ENCODE measurements at regions not wholly inside any gene's neighbourhood (a gene's known extent, or its start where the extent isn't known, plus 50 kb on each side); places are given as distances from the start of the nearest gene placed in this dataset.

DNA sequence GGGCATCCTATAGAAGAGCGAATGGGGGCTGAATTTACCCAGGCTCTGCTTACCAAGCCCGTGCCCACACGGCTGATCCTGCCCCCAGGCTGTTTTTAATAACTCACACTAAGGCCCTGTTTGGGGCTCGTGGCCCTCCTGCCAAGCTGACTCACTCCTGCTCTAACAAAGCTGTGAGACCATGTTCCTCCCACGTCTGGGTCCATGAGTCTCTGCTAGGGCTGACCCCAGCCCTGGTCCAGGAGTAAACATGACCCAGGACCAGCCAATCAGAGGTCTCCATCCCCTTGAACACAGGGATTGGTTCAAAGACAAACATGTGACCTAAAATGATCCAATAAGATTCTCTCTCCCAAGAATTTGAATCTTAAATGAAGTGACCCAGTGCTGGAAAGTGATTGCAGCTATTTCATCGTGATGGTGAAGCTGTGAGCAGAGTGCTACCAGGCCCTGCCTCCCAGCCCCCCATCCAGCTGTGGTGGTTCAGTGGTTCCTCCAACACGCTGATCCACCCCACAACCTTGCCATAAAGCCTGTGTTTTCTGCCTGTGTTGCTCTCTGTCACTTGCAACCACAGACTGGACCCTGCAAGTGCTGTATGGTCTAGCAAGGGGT lies 57.2 kb downstream of the C16orf82 start:
- Mint-ChIP-seq H3K27ac (no peak overlapping the region), H3K27me3 (peaks cover 0 to 12% (median 0%) of the 10 kb centered on the region in 5 donors), H3K9me3 (peaks cover 2 to 31% (median 16%) of the 10 kb centered on the region in 11 donors), H3K4me3 (no peak overlapping the region), H3K4me1 (no peaks in the 10 kb centered on the region), H3K36me3 (peaks cover 0 to 6% (median 0%) of the 10 kb centered on the region in 5 donors)
- H3K27me3 ChIP-seq (ENCODE audit: control insufficient read depth in 2 of 2, insufficient read depth in 2 of 2, low read length in 2 of 2), result peaks cover 0 to 2% of the 10 kb centered on the region in 2 donors
- ChIA-PET CTCF (no interaction called here), POLR2A (no interaction called here)
- intact Hi-C loops (cut with micrococcal nuclease), result no loop called here
- no peak overlapping the region for H3K4me3 ChIP-seq (ENCODE audit: low read length)
- no peaks in the 10 kb centered on the region for H3K9me3 ChIP-seq (ENCODE audit: control insufficient read depth in 2 of 3, low read length in 3 of 3)
- no peaks in the 10 kb centered on the region for H3K4me1 ChIP-seq (ENCODE audit: control insufficient read depth in 2 of 2, insufficient read depth in 2 of 2, low read length in 2 of 2)
- DNase-seq, result no peak
- H3K27ac ChIP-seq (ENCODE audit: low read depth, low read length), result no peak overlapping the region
- ATAC-seq, result no peak
- no peaks in the 10 kb centered on the region for H3K36me3 ChIP-seq (ENCODE audit: control insufficient read depth in 2 of 3, insufficient read depth in 3 of 3, low read length in 3 of 3)

DNA sequence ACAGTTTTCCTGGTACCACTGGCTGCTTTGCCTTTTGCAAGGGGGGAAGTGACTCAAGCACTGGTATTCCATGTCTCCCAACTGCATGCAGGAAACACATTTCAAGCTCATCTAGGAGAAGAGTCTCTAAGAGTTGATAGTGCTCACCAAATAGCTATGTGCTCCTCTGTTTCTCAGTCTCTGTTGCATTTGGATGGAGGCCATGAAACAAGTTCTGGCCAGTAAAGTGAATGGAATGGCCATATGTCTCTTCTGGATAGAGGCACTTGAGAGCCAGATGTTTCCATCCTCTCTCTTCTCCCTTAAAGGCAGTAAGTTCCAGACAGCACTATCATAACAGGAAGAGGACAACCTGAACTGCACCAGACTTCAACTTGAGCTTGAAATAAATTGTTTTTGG lies 60.6 kb downstream of the C16orf82 start:
- intact Hi-C loops (cut with micrococcal nuclease), result no loop called here
- Mint-ChIP-seq H3K4me1 (no peaks in the 10 kb centered on the region), H3K27ac (no peak overlapping the region), H3K27me3 (peaks cover 0 to 4% (median 0%) of the 10 kb centered on the region in 5 donors), H3K9me3 (peaks cover 5 to 29% (median 17%) of the 10 kb centered on the region in 11 donors), H3K36me3 (peaks cover 0 to 18% (median 0%) of the 10 kb centered on the region in 5 donors), H3K4me3 (no peak overlapping the region)
- ChIA-PET CTCF (no interaction called here), POLR2A (no interaction called here)
- Histone ChIP-seq H3K9me3 (ENCODE audit: control insufficient read depth in 2 of 3, low read length in 3 of 3) (no peaks in the 10 kb centered on the region), H3K27me3 (ENCODE audit: control insufficient read depth in 2 of 2, insufficient read depth in 2 of 2, low read length in 2 of 2) (peaks cover 0 to 2% of the 10 kb centered on the region in 2 donors), H3K4me1 (ENCODE audit: control insufficient read depth in 2 of 2, insufficient read depth in 2 of 2, low read length in 2 of 2) (no peaks in the 10 kb centered on the region), H3K27ac (ENCODE audit: low read depth, low read length) (no peak overlapping the region), H3K36me3 (ENCODE audit: control insufficient read depth in 2 of 3, insufficient read depth in 3 of 3, low read length in 3 of 3) (no peaks in the 10 kb centered on the region), H3K4me3 (ENCODE audit: low read length) (no peak overlapping the region)
- ATAC-seq (no peak), DNase-seq (no peak)

DNA sequence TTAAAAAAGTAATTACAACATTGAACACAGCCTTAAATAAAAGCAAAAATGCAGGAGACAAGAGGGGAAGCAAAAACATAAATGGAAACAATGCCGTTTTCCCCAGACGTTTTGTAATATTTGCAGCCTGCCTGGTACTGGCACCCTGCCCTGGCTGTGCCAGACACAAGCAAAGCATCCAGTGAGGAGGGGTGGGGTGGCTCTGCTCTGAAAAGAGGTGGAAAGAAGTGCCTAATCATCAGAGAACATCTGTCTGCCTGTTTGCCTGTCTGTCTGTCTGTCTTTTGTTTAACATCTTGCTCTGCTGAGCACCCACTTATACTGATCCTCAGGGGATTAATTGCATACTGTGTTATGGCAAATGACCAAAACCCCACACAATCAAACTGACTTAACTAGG lies 62.7 kb downstream of the C16orf82 start:
- no peaks in the 10 kb centered on the region for H3K4me1 Mint-ChIP-seq
- DNase-seq (no peak), ATAC-seq (no peak)
- POLR2A ChIA-PET, result no interaction called here
- CTCF ChIA-PET, result no interaction called here
- Histone ChIP-seq H3K27ac (ENCODE audit: low read depth, low read length) (no peak overlapping the region), H3K4me3 (ENCODE audit: low read length) (no peak overlapping the region), H3K9me3 (ENCODE audit: control insufficient read depth in 2 of 3, low read length in 3 of 3) (no peaks in the 10 kb centered on the region), H3K27me3 (ENCODE audit: control insufficient read depth in 2 of 2, insufficient read depth in 2 of 2, low read length in 2 of 2) (peaks cover 0 to 6% of the 10 kb centered on the region in 2 donors), H3K4me1 (ENCODE audit: control insufficient read depth in 2 of 2, insufficient read depth in 2 of 2, low read length in 2 of 2) (no peaks in the 10 kb centered on the region), H3K36me3 (ENCODE audit: control insufficient read depth in 2 of 3, insufficient read depth in 3 of 3, low read length in 3 of 3) (no peaks in the 10 kb centered on the region)
- no peak overlapping the region for H3K4me3 Mint-ChIP-seq
- peaks cover 0 to 20% (median 0%) of the 10 kb centered on the region in 5 donors for H3K36me3 Mint-ChIP-seq
- H3K27ac Mint-ChIP-seq, result no peak overlapping the region
- intact Hi-C loops (cut with micrococcal nuclease), result no loop called here
- peaks cover 0 to 4% (median 2%) of the 10 kb centered on the region in 5 donors for H3K27me3 Mint-ChIP-seq
- H3K9me3 Mint-ChIP-seq, result peaks cover 5 to 32% (median 16%) of the 10 kb centered on the region in 11 donors

DNA sequence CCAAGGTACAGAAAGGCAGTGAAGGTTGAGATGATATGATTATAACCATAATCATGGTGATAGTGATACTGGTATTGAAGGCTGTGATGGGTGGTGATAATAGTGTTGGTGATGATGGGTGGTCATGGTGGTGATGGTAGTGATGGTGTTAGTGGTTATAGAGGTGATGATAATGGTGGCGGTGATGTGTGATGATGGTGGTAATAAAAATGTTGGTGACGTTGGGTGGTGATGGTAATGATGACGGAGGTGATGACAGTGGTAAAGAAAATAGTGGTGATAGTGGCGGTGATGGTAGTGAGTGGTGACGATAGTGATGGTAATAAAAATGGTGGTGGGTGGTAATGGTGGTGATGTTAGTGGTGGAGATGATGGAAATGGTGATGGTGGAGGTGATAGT lies 65.1 kb upstream of the KDM8 start:
- Histone ChIP-seq H3K36me3 (ENCODE audit: control insufficient read depth in 2 of 3, insufficient read depth in 3 of 3, low read length in 3 of 3) (no peaks in the 10 kb centered on the region), H3K9me3 (ENCODE audit: control insufficient read depth in 2 of 3, low read length in 3 of 3) (no peaks in the 10 kb centered on the region), H3K27ac (ENCODE audit: low read depth, low read length) (no peak overlapping the region), H3K27me3 (ENCODE audit: control insufficient read depth in 2 of 2, insufficient read depth in 2 of 2, low read length in 2 of 2) (peaks cover 0 to 4% of the 10 kb centered on the region in 2 donors), H3K4me3 (ENCODE audit: low read length) (no peak overlapping the region), H3K4me1 (ENCODE audit: control insufficient read depth in 2 of 2, insufficient read depth in 2 of 2, low read length in 2 of 2) (no peaks in the 10 kb centered on the region)
- DNase-seq (no peak), ATAC-seq (peak; percentile 8)
- peaks cover 0 to 10% (median 5%) of the 10 kb centered on the region in 5 donors for H3K27me3 Mint-ChIP-seq
- H3K36me3 Mint-ChIP-seq, result peaks cover 0 to 10% (median 8%) of the 10 kb centered on the region in 5 donors
- peak overlapping the region in 2 of 10 donors; percentile 0 to 10 for H3K4me3 Mint-ChIP-seq
- CTCF ChIA-PET, result no interaction called here
- peaks cover 0 to 10% (median 7%) of the 10 kb centered on the region in 7 donors for H3K4me1 Mint-ChIP-seq
- POLR2A ChIA-PET, result no interaction called here
- peak overlapping the region; percentile 3 to 90 (median 65) for H3K27ac Mint-ChIP-seq
- intact Hi-C loops (cut with micrococcal nuclease), result no loop called here
- peaks cover 0 to 13% (median 6%) of the 10 kb centered on the region in 11 donors for H3K9me3 Mint-ChIP-seq

DNA sequence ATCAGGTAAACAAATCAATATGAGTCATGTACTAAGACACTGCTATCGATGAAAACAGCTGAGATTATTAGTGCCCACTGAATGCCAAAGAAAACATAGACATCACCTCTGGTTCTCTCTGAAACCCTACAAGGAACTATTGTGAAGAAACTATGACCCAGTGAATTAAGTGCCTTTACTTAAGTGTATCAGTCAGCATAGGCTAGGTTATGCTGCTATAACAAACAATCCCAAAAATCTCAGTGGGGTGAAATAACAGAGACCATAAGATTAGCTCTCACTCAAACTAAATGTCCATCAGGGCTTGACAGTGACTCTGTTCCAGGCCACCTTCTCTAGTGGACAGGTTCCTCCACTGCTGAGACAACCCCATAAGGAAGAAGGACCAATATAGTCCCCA lies 57.7 kb upstream of the KDM8 start:
- Histone ChIP-seq H3K27me3 (ENCODE audit: control insufficient read depth in 2 of 2, insufficient read depth in 2 of 2, low read length in 2 of 2) (no peaks in the 10 kb centered on the region), H3K36me3 (ENCODE audit: control insufficient read depth in 2 of 3, insufficient read depth in 3 of 3, low read length in 3 of 3) (no peaks in the 10 kb centered on the region), H3K4me3 (ENCODE audit: low read length) (no peak overlapping the region), H3K4me1 (ENCODE audit: control insufficient read depth in 2 of 2, insufficient read depth in 2 of 2, low read length in 2 of 2) (no peaks in the 10 kb centered on the region), H3K27ac (ENCODE audit: low read depth, low read length) (no peak overlapping the region), H3K9me3 (ENCODE audit: control insufficient read depth in 2 of 3, low read length in 3 of 3) (no peaks in the 10 kb centered on the region)
- Mint-ChIP-seq H3K4me3 (no peak overlapping the region), H3K27me3 (peaks cover 0 to 18% (median 5%) of the 10 kb centered on the region in 5 donors), H3K36me3 (no peaks in the 10 kb centered on the region), H3K27ac (no peak overlapping the region), H3K4me1 (peaks cover 0 to 1% (median 0%) of the 10 kb centered on the region in 7 donors), H3K9me3 (peaks cover 0 to 11% (median 5%) of the 10 kb centered on the region in 11 donors)
- POLR2A ChIA-PET, result no interaction called here
- CTCF ChIA-PET, result interaction anchor here (1.0 kb wide), 1 partner anchor 257 kb away, joined by 3 read pairs; the partner anchor contains the start of gene IL21R
- DNase-seq (no peak), ATAC-seq (no peak)
- intact Hi-C loops (cut with micrococcal nuclease), result no loop called here

DNA sequence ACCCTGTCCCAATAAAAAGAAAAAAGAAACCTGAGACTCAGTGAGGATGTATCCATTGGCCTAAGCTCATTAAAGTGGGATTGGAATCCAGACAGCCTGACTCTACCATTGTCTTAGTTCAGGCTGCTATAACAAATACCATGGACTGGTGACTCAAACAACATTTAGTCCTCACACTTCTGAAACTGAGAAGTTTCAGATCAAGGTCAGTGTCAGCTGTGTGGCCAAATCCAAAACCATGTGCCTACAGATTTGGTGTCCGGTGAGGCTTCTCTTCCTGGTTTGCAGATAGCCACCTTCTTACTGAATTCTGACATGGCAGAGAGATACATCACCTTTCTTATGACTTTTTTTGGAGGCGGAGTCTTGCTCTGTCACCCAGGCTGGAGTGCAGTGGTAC lies 53.3 kb upstream of the KDM8 start:
- no peak for ATAC-seq
- peaks cover 0 to 4% of the 10 kb centered on the region in 2 donors for H3K4me1 ChIP-seq (ENCODE audit: control insufficient read depth in 2 of 2, insufficient read depth in 2 of 2, low read length in 2 of 2)
- Mint-ChIP-seq H3K9me3 (peaks cover 0 to 11% (median 5%) of the 10 kb centered on the region in 11 donors), H3K36me3 (no peaks in the 10 kb centered on the region), H3K4me1 (peaks cover 4 to 20% (median 10%) of the 10 kb centered on the region in 7 donors), H3K4me3 (no peak overlapping the region), H3K27me3 (peaks cover 0 to 6% (median 4%) of the 10 kb centered on the region in 5 donors), H3K27ac (no peak overlapping the region)
- H3K27ac ChIP-seq (ENCODE audit: low read depth, low read length), result no peak overlapping the region
- DNase-seq, result no peak
- no peak overlapping the region for H3K4me3 ChIP-seq (ENCODE audit: low read length)
- H3K9me3 ChIP-seq (ENCODE audit: control insufficient read depth in 2 of 3, low read length in 3 of 3), result no peaks in the 10 kb centered on the region
- ChIA-PET CTCF (no interaction called here), POLR2A (no interaction called here)
- intact Hi-C loops (cut with micrococcal nuclease), result no loop called here
- H3K27me3 ChIP-seq (ENCODE audit: control insufficient read depth in 2 of 2, insufficient read depth in 2 of 2, low read length in 2 of 2), result no peaks in the 10 kb centered on the region
- no peaks in the 10 kb centered on the region for H3K36me3 ChIP-seq (ENCODE audit: control insufficient read depth in 2 of 3, insufficient read depth in 3 of 3, low read length in 3 of 3)

DNA sequence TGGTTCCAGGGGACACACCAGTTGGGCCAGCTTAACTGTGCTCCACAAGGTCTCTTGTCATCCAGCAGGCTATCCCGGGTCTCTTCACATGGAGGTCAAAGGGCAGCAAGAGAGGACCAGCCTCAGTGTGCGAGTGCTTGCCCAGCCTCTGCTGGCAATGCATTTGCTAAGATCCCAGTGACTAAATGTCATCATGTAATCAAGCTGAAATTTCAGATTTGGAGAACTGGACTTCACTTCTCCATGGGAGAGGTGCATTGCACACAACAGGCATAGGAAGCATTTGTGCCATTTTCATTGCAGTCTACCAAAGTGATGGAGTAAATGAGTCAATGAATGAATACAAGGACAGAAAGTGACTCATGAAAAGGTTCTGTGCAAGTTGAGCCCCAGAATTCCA lies 51.2 kb upstream of the KDM8 start:
- intact Hi-C loops (cut with micrococcal nuclease), result no loop called here
- Histone ChIP-seq H3K4me3 (ENCODE audit: low read length) (no peak overlapping the region), H3K27me3 (ENCODE audit: control insufficient read depth in 2 of 2, insufficient read depth in 2 of 2, low read length in 2 of 2) (no peaks in the 10 kb centered on the region), H3K9me3 (ENCODE audit: control insufficient read depth in 2 of 3, low read length in 3 of 3) (no peaks in the 10 kb centered on the region), H3K27ac (ENCODE audit: low read depth, low read length) (no peak overlapping the region), H3K4me1 (ENCODE audit: control insufficient read depth in 2 of 2, insufficient read depth in 2 of 2, low read length in 2 of 2) (peaks cover 0 to 8% of the 10 kb centered on the region in 2 donors), H3K36me3 (ENCODE audit: control insufficient read depth in 2 of 3, insufficient read depth in 3 of 3, low read length in 3 of 3) (no peaks in the 10 kb centered on the region)
- Mint-ChIP-seq H3K27ac (no peak overlapping the region), H3K9me3 (no peaks in the 10 kb centered on the region), H3K27me3 (no peaks in the 10 kb centered on the region), H3K4me3 (no peak overlapping the region), H3K36me3 (no peaks in the 10 kb centered on the region), H3K4me1 (peaks cover 6 to 28% (median 15%) of the 10 kb centered on the region in 7 donors)
- no peak for DNase-seq
- ATAC-seq, result no peak
- ChIA-PET POLR2A (no interaction called here), CTCF (interaction anchor here (1.5 to 6.8 kb wide), 3 partner anchors 10 to 216 kb away, joined by 3 to 24 read pairs (median 8); no protein-coding TSS in a partner anchor)

Measured in naive thymus-derived CD4-positive, alpha-beta T cell (primary cell).